Nephron progenitor cell (in vitro differentiated cells): ENCODE measurements at regions not wholly inside any gene's neighbourhood (a gene's known extent, or its start where the extent isn't known, plus 50 kb on each side); places are given as distances from the start of the nearest gene placed in this dataset.

Experiments used
- DNase-seq: peaks from one replicate; pipeline ENCODE4 v3.0.0; 2021
- H3K27ac Mint-ChIP-seq: 2 replicates; pipeline ENCODE4 v1.8.0; 2021; ENCODE audit warnings: mild to moderate bottlenecking, moderate library complexity, mixed read lengths
- H3K27me3 Mint-ChIP-seq: 2 replicates; pipeline ENCODE4 v1.8.0; 2021; ENCODE audit warnings: mild to moderate bottlenecking, low read depth, mixed read lengths; ENCODE audit not compliant: poor library complexity
- H3K36me3 Mint-ChIP-seq: 2 replicates; pipeline ENCODE4 v1.8.0; 2021; ENCODE audit warnings: low read depth, mixed read lengths
- H3K4me1 Mint-ChIP-seq: 2 replicates; pipeline ENCODE4 v1.8.0; 2021; ENCODE audit warnings: mixed read lengths
- H3K4me3 Mint-ChIP-seq: 2 replicates; pipeline ENCODE4 v1.8.0; 2021; ENCODE audit warnings: mild to moderate bottlenecking, moderate library complexity, mixed read lengths
- H3K9me3 Mint-ChIP-seq: 2 replicates; pipeline ENCODE4 v1.8.0; 2021; ENCODE audit warnings: mild to moderate bottlenecking, moderate library complexity, mixed read lengths
- CTCF ChIP-seq: fragments of 200-600 bp; sonication (generic); IDR thresholded peaks from 2 replicates; pipeline ENCODE4 v1.5.0; 2021; ENCODE audit warnings: antibody characterized with exemption

GRCh38 chr6:153705429-153705828 lies 333.6 kb upstream of the OPRM1 start:
- Mint-ChIP-seq H3K27ac (no peak overlapping the region), H3K36me3 (no peaks in the 10 kb centered on the region), H3K4me1 (no peaks in the 10 kb centered on the region), H3K4me3 (no peak overlapping the region), H3K27me3 (no peaks in the 10 kb centered on the region), H3K9me3 (peaks cover 20% of the 10 kb centered on the region)
- no peak for TF ChIP-seq CTCF
- DNase-seq, result no peak

- H3K9me3 Mint-ChIP-seq, result peaks cover 20% of the 10 kb centered on the region
- H3K4me3 Mint-ChIP-seq, result no peak overlapping the region
- H3K27ac Mint-ChIP-seq, result no peak overlapping the region
- no peak for DNase-seq
- no peak for TF ChIP-seq CTCF
- no peaks in the 10 kb centered on the region for H3K36me3 Mint-ChIP-seq
- no peaks in the 10 kb centered on the region for H3K4me1 Mint-ChIP-seq
- H3K27me3 Mint-ChIP-seq, result no peaks in the 10 kb centered on the region
These were observed 336.4 kb upstream of the OPRM1 start for GRCh38 chr6:153702671-153703070.

- Mint-ChIP-seq H3K36me3 (no peaks in the 10 kb centered on the region), H3K27ac (no peak overlapping the region), H3K27me3 (peaks cover 5% of the 10 kb centered on the region), H3K4me1 (no peaks in the 10 kb centered on the region), H3K4me3 (no peak overlapping the region), H3K9me3 (no peaks in the 10 kb centered on the region)
- DNase-seq, result no peak
- TF ChIP-seq CTCF, result no peak
These were observed 340.4 kb upstream of the OPRM1 start for GRCh38 chr6:153698637-153699036.

GRCh38 chr6:153698001-153698400 lies 341.0 kb upstream of the OPRM1 start:
- H3K9me3 Mint-ChIP-seq, result no peaks in the 10 kb centered on the region
- DNase-seq, result no peak
- no peak overlapping the region for H3K27ac Mint-ChIP-seq
- TF ChIP-seq CTCF, result no peak
- H3K27me3 Mint-ChIP-seq, result peaks cover 5% of the 10 kb centered on the region
- H3K4me3 Mint-ChIP-seq, result no peak overlapping the region
- H3K4me1 Mint-ChIP-seq, result no peaks in the 10 kb centered on the region
- H3K36me3 Mint-ChIP-seq, result no peaks in the 10 kb centered on the region

- TF ChIP-seq CTCF, result no peak
These were observed 361.5 kb upstream of the OPRM1 start for GRCh38 chr6:153677522-153677921.

GRCh38 chr6:153673750-153674149 lies 365.3 kb upstream of the OPRM1 start:
- no peak overlapping the region for H3K27ac Mint-ChIP-seq
- H3K4me1 Mint-ChIP-seq, result no peaks in the 10 kb centered on the region
- H3K36me3 Mint-ChIP-seq, result no peaks in the 10 kb centered on the region
- TF ChIP-seq CTCF, result no peak
- H3K9me3 Mint-ChIP-seq, result no peaks in the 10 kb centered on the region
- H3K4me3 Mint-ChIP-seq, result no peak overlapping the region
- no peaks in the 10 kb centered on the region for H3K27me3 Mint-ChIP-seq
- DNase-seq, result no peak

More at GRCh38 chr6:153677522-153677921, 361.5 kb upstream of the OPRM1 start:
- Mint-ChIP-seq H3K9me3 (no peaks in the 10 kb centered on the region), H3K27me3 (no peaks in the 10 kb centered on the region), H3K36me3 (no peaks in the 10 kb centered on the region), H3K4me1 (no peaks in the 10 kb centered on the region), H3K4me3 (no peak overlapping the region), H3K27ac (no peak overlapping the region)
- DNase-seq, result no peak
